NCI-H82 treated with DMSO at 0.1 percent for 48 hours (cell line): ENCODE measurements at regions not wholly inside any gene's neighbourhood (a gene's known extent, or its start where the extent isn't known, plus 50 kb on each side); places are given as distances from the start of the nearest gene placed in this dataset.

Source experiments
- DNase-seq: peaks from one replicate; lab custom pipeline; 2025; ENCODE audit not compliant: unreplicated experiment; lab: John Stamatoyannopoulos, UW

DNA sequence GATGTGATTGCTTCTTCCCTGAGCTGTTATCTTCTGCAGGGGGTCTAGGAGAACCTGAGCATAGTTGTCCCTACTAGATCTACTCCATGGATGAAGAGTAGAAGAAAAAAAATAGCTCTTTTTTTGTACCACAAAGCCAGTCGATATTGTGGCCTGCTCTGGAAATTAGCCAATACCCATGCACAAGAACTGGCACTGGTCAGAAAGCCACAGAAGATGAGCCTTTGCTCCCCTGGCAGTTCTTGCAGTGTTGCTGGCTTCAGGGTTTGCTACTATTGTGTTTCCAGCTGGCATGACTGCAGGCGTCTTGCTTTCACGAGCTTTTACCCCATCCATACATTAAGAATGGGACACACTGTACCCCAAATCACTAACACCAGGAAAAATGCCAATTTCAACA lies 547.7 kb upstream of the KLF12 start:
- no peak for DNase-seq

GRCh38 chr13:74678308-74678965 lies 544.2 kb upstream of the KLF12 start:
- no peak for DNase-seq

DNA sequence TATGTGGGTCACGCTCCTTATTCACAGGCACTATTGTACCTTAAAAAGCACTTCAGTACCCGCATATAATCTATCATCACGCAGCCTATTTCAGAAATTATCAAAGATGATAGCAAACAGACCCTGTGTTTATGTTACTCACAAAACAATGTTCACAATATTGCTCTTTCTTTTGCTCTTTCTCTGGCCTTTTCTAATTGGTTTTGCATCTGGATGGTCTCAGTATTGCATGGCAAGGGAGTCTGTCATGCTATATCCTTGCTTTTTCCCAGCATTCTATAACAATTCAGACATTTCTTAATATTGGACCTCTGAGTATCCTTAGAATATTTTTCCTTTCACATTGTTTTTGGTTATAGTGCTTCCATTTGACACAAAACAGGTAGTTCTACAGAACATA lies 541.8 kb upstream of the KLF12 start:
- no peak for DNase-seq

DNA sequence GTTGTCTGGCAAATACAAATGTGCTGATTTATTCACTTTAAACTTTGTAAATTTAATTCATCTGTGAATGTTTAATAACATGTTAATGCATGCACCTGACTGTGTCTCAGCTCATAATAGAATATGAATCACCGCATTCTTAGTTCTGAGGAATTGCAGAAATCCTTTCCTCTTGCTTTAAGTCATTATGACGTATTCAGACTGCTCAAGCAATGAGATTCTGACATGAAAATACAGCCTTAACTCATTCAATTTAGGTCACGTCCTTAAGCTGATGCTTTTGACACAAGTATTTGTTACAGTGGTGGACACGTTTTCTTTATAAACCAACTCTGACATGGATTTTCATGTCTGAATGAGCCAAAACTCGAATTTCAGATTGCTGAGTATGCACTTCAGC lies 541.0 kb upstream of the KLF12 start:
- DNase-seq, result no peak

- DNase-seq, result no peak
Observed at GRCh38 chr13:74674720-74675119, 540.5 kb upstream of the KLF12 start.

- DNase-seq, result no peak
Observed at GRCh38 chr13:74669149-74669548, 534.9 kb upstream of the KLF12 start.

DNA sequence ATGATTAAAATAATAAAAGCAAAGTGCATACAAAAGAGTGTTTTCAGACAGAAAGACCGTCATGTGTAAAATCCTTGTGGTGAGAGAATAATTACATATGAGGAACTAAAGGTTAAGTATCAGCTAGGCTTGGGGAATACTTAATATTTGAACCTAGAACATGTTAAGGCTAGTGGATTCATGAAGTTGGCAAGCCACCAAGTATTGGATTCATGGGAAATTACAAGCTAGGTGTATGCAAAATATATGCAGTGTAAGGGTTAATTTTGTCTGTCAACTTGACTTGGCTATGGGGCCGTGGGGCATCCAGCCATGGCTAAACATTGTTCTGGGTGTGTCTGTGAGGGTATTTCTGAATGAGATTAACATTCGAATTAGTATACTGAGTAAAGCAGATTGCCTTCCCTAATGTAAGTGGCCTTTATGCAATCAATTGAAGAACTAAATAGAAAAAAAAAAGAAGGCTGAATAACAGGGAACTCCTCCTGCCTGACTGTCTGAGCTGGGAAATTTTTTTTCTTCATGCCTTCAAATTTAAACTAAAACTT lies 533.5 kb upstream of the KLF12 start:
- DNase-seq, result no peak

GRCh38 chr13:74662905-74663304 lies 528.7 kb upstream of the KLF12 start:
- no peak for DNase-seq

GRCh38 chr13:74661851-74662250 lies 527.6 kb upstream of the KLF12 start:
- DNase-seq, result no peak

DNA sequence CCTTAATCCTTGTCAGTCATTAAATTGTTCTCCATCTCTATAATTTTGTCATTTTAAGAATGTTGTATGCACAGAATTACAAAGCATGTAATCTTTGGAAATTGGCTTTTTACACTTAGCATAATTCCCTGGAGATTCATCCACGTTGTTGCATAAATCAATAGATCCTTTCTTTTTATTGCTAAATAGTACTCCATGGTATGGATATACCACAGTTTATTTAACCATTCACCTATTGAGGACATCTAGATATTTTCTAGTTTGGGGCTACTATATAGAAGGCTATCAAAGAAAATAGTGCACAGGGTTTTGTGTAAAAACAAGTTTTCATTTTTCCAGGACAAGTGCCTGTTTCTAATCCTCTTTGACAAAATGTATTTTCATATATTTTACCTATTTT lies 523.6 kb upstream of the KLF12 start:
- no peak for DNase-seq

GRCh38 chr13:74651121-74651520 lies 516.9 kb upstream of the KLF12 start:
- no peak for DNase-seq

GRCh38 chr13:74647991-74648390 lies 513.8 kb upstream of the KLF12 start:
- DNase-seq, result no peak

- DNase-seq, result no peak
Observed at GRCh38 chr13:74647211-74647610, 513.0 kb upstream of the KLF12 start.

DNA sequence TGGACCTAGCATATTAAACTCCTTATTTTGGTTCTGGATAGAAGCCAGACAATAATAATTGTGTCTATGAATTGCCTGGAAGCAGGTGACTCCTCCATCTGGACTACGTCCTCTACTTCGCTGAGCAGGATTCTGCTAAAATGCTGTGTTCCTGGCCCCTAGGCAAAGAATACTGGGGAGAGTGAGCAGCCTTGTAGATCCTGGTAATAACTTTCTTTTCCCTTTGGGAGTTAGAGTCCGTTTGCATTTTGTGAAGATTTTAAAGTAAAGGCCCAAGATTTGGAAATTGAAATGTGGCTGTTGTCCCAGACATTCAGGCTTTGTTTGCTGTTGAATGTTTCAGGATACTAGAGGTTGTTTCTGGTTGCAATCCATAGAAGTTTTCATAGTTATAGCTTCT lies 511.9 kb upstream of the KLF12 start:
- no peak for DNase-seq

- no peak for DNase-seq
Observed at GRCh38 chr13:74645586-74645985, 511.4 kb upstream of the KLF12 start.

GRCh38 chr13:74644229-74644628 lies 510.0 kb upstream of the KLF12 start:
- no peak for DNase-seq

GRCh38 chr13:74641586-74641985 lies 507.4 kb upstream of the KLF12 start:
- DNase-seq, result no peak

GRCh38 chr13:74633734-74634133 lies 499.5 kb upstream of the KLF12 start:
- no peak for DNase-seq

DNA sequence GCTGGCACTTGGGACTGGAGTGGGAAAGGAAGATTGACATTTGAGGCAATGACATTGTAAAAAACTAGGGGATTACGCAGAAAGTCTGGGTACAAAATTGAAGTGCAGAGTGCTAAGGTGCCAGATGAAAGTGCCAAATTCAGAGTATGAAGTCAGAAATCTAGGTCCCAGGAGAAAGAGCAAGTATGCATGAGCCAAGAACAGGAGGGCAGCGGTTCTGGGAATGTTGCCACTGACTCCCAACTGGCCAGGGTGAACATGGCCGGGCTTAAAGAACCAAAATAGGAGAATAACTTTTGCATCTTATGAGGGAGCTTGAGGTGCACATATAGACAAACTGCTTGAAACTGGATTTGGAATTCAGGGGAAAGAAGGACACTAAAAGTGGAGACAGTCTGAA lies 495.8 kb upstream of the KLF12 start:
- no peak for DNase-seq

DNA sequence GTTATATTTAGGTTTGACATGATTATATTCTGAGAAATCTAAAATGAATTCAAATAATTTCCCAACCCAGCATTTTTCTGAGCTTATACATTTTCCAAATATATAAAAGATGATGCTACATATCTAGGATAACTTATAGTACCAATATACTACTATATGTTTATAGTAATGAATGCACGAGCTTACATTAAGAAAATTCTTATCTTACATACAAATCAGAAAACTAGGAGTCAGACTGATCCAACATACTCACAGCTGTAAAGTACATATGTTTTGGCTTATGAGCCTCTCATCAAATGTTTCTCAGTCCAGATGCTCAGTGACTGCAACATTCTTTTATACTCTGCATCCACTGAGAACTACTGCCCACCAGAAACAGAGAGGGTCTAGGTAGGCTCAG lies 491.3 kb upstream of the KLF12 start:
- DNase-seq, result no peak

DNA sequence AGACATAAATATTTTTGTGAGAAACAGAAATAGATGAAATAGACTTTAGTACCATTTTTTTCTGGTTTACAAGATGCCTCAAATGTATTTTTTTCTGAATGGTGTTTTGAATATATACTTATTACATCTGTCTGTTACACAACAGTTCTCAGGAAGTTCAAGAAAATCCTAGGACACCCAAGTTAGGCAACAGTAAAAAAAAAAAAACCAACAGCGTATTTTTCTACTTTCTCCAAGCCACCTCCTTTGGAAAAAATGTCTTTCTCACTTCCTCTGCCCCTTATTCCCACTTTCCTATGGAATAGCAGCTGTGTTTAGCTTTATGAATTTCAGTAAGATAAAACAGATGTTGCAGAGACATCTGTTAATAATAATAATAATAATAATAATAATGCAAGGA lies 489.6 kb upstream of the KLF12 start:
- no peak for DNase-seq

- no peak for DNase-seq
Observed at GRCh38 chr13:74622284-74622683, 488.1 kb upstream of the KLF12 start.

- no peak for DNase-seq
Observed at GRCh38 chr13:74620711-74621110, 486.5 kb upstream of the KLF12 start.
